ENCODE measurements at regions not wholly inside any gene's neighbourhood (a gene's known extent, or its start where the extent isn't known, plus 50 kb on each side); places are given as distances from the start of the nearest gene placed in this dataset.

DNA sequence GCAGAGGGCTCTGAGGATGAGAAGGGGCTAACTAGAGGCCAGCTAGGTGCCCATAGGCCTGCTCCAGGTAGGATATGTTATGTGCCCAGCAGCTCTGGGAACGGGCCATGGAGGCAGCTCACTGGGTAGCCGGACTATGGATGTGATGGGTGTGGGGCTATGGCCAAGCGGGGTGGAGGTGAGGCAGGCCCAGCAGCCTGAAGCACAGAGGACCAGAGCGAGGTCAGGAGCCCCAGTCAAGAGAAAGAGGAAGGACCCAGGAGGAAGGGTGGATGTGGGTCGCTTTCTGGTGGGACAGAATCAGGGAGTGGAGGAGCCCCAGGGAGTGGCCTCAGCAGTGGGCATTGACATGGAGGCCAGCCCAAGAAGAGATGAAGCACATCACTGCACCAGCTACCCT lies 117.9 kb upstream of the MLN start:
- no peak for DNase-seq

DNA sequence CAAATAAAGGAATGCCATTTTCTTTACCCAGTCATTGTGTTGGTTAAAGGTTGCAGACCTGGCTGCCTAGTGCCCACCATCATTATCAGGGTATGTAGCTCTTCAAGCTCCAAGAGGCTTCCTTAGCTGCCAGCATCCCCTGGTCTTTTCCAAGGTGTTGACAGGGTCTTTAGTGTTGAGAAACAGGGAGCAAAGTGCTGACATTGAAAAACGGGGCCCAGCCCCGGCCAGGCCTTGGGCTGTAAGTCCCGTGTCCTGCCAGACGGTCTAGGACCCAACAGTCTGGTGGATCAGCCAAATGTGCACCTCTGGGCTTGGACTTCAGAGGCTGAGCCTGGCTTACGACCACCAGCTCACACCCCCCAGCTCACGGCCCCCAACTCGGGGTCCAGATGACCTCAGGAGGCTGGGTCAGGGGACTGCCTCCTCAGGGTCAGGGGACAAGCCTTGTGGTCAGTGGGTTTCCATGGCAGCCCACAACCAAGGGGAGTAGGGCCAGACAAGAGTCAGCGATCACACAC lies 114.4 kb upstream of the MLN start:
- DNase-seq, result no peak

DNA sequence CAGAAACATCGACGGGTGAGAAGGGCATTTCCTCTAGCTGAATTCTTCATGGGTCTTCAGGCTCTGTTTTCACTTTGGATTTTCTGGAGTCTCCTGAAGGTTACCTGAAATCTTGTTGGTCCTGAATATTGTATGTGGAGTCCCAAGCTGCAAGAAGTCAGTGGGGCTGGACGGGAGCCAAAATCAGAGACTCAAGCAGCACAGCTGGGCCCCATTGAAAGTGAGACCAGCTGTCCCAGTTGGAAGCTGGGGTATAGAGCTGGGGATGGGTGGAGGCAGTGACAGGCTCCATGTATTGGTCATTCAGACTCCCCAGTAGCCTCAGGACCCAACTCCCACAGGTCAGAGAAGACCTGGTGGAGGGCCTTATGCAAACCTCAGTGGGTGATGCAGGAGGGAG lies 111.3 kb upstream of the MLN start:
- no peak for DNase-seq

DNA sequence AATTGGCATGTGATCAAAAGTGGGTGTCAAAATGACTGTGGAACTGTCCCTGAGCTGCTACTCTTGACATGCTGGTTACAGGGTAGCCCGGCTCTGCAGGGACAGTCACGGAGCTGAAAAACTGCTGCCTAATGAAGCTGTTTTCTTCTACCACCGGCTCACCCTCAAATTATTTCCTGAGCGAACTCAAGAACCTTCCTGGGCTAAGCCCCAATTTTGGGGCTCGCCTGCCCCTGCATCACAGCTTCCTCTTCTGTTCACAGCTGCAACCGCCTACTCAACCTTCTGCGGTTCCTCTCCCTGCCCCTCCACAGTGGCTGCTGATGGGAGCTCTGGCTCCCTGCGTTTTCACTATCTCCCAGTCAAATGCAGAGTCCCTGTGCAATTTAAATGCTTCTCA lies 110.8 kb upstream of the MLN start:
- no peak for DNase-seq

DNA sequence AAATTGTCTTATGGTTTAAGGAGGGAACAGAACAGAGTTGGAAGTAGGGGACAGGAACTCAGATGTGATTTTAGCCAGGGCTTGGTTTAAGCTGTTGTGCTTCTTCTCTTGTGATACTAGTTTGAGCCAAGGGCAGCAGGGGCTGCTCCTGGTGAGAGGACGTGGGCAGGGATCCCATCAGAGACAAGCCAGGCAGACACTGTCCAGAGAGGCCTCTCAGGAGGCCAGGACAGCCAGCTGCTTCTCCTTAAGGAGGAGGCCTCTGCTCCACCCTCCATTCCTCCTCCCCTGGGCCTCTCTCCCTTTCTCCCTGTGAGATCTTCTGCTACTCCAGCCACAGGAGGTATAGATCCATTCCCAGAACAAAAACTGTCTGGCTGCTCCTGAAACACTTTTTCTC lies 108.4 kb upstream of the MLN start:
- DNase-seq, result no peak

DNA sequence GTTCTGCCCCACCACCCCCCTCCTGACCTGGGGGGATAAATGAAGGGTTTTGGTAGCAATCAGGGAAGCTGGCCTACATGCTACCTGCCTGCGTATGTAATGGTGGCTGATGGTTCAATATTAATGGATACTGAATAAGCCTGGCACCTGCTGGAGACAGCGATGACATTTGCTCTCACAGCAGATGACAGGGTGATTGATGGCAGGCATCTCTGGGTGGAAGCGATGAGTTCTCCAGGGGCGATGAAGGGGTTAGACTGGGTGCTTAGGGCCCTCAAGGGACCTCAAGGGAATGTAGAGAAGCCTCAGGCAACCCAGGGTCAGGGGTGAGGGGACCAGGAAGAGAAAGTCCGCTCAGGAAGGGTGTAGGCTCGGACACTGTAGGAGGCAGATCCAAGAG lies 107.7 kb upstream of the MLN start:
- no peak for DNase-seq

DNA sequence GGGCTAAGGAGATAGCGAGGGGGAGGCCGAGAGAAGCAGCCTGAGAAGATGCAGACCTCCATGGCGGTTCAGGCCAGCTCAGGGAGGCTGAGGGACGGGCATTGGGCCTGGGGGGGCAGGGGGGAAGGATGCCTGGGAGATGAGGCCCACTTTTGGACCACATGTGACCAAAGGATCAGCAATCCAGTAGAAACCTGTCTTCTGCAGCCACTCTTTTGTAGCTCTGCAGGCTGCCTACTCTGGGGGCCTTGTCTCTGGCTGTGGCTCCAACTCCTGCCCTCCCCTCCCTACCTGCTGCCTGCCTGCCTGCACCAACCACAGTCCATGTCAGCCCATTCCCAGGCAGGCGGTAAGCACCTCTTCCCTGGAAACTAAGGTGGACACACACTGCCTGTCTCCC lies 106.8 kb upstream of the MLN start:
- DNase-seq, result no peak

DNA sequence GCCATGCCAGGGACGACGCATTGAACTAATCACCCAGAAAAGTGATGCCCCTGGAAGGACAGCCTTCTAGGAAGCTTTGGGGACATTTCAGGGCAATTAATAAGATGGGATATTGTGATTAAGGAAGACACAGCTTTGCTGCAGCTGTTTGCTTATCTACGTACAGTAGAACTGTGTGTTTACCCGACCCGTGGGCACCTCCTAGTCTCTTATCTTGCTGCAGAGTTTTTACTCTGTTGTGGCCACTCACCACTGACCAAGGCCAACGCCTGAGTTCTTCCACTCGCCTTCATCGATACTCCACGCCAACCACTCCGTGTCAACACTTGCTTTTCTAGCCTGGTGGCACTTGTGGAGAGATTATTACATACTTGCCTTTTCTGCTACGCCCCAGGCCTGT lies 105.9 kb upstream of the MLN start:
- no peak for DNase-seq

DNA sequence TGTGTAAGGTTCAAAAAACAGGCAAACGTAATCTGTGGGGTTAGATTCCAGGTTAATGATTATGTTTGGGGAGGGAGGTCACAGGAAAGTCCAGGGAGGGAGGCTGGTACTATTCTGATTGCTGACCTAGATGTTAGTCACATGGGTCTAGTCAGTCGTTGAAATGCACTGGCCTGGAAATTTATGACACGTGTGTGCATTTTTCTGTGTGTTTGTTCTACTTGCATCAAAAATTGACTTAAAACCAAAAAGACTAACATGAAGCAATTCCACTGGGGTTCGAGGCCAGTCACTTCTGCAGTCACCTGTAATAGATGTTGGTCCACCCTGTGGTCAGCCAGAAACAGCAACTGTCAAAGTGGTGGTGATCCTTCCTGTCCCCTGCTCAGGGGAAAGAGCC lies 104.2 kb upstream of the MLN start:
- DNase-seq, result no peak

DNA sequence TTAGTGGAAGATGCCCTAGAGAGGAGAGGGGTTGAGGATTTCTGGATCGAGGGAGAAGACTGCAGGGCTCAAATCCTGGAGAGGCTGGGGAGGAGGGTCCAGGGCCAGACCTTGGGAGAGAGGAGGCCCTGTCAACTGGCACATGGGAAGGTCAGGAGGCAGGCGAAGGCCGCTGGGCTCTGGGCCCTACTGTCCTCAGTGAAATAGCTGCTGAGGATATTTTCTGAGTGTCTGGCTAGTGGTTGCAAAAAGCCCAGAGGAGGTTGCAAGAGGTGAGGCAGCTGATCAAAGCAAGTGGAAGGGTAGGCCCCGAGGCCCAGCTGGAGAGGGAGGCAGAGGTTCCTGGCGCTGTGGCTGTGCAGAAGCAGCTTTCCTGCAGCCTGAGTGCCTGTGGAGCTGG lies 103.4 kb upstream of the MLN start:
- DNase-seq, result no peak

DNA sequence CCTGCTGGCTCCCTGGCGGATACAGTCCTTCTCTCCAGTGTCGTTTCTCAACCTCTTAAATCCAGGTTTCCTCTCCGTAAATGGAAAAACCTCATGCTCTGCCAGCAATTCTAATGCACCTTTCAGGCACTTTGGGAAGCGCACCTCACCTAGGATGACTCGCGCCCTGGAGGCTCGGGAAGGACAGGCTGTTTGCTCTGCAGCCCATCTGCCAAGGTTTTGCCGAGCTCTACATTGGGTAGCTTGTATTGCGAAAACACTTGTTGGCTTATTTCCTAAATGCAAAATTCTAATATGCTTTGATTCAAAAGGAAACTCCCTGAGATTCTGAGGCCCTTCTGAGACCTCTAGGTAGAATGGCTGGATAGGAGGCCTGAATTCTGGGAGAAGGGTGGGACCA lies 102.6 kb upstream of the MLN start:
- DNase-seq, result no peak

DNA sequence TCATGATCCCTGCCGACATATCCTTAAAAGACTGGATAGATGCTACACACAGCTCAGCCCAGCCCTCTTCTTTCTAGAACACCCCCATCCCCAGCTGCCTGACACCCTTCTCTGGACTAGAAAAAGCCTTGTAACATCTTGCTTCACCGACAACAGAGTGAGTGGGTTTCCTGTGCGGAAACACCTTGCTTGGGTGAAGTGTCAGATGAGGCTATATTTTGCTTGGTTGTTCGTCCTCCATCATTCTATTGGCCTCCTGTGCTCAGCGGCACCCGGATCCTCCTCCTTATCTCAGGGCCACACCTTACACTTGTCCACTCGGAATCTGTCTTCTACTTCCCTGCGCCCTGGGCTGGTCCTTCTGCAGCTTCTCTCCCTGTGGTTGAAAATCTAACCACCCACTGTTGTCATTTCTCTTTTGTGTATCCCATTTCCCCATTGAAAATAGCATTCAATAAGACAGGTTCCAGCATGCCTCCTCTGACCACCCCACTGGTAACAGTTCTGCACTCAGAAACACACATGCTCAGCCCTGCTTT lies 101.3 kb upstream of the MLN start:
- DNase-seq, result no peak

DNA sequence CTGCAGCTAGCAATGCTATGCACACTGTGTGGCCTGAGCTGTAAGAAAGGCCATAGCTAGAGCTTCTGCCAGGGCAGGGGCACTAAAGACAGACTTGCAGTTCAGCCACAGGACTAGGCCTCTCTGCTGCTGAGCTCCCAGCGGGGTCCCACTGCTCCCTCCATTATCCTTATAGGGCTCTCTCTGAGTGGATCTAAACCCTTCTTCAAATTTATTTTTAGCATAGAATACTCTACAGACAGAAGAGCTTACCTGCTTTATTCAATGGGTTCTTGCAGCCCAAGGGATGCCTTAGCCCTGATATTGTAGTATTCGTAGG lies 100.9 kb upstream of the MLN start:
- no peak for DNase-seq

DNA sequence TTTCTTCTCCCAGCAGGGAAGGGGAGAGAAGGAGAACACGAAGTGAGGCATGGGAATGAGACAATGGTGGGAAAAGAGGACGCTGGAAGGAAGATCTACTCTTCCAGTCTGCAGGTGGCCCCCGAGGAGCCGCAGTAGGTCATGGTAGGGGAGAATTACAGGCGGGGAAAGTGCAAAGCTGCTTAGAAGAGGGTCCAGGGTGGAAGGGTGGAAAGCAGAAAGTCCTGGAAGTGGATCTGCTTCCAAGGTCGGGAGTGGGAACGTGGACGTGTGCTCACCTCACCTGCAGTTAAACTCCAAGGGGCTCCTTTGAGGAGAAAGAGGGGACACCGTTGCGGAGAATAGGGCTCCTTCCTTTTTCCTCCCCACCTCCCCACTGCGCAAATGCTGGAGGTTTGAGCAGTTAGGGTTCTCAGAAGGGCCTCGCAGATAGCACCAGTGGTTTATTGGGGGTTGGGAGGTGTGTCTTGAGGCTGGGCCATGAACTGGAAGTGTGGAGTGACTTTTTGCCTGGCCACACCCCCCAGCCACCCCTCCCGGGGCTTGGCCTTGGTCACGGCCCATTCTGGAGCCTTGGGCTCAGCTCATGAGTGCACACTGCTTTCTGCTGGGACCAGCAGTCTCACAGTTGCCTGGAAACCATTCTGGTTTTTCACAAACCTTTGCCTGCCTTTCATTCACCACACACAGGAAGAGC lies 100.4 kb upstream of the MLN start:
- DNase-seq, result no peak

DNA sequence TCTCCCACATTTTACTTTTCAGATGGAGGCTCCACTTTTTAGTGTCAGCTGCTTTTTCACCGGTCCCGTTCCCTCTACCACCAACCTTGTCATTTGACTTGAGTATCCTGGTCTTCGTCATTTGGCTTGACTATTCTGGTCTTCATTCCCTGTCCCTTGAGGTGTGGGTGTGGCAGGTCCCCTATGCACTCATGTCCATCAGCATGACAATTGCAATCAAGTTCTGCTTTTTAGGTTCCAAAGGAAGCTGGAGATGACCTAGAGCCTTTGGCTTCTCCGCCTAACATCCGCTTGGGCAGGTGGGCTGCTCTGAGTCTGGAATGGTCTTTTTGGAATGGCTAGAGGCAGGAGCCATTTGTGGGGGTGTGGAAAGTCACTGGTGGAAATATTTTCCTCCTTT lies 99.8 kb upstream of the MLN start:
- no peak for DNase-seq

DNA sequence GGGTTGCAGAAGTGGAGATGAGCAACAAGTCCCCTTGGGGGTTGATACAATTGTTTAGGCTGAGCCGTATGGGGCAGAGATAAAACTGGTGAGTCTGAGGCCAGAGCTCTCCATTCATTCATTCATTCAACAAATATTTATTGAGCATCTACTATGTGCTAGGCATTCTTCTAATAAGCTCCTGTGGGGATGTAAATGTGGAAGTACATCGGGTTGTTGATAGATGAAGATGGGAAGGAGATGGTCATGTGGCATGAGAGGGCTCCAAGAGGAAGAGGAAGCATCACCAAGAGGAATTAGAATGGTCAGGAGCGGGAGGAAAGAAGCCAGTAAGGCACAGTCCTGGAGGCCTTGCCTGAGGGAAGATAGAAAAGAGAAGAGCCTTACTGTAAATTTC lies 98.7 kb upstream of the MLN start:
- no peak for DNase-seq

DNA sequence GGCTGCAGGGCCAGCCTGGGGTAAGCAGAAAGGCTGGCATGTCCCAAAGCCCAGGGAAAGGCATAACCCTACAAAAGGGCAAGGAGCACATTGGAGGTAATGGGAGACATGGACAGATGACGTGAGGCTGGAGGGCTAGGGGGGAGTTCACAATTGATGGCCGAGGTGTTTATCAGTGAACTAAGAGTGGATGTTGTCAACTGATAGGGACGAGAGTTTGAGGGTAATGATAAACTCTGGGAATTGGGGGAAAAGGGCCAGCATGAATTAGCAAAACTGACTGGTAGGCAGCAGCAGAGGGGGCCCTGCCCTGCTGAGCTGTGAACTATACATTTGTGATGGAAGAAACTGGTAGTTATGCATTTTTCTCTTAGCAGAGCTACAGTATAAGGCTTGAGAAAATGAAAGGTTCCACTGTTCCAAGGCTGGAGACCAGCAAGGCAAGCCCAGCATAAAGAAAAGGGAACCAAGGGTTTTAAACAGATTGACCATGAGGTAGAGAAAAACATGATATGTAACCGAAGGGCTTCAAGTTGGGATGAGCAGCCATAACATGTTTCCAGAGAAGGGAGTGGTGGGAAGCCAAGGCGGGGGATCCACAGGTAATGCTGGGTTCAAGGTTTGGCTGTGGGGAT lies 98.1 kb upstream of the MLN start:
- DNase-seq, result no peak

DNA sequence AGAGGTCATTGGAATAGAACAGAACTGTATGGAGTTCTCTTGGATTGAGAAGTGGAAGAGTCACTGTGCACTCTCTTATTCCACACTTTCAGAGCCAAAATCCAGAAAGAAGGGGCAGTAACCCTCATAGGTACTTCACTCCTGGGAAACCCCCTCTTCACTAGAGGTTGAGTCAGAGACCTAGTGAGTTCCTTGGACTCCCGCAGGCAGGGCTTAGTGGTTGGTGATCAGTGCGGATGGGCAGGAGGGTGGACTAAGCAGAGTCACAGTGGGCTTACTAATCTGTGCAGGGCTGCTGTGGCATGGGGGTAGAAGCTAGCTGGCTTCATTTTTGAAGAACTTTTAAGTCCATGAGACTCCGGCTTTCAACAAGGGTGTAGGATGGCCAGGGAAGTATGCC lies 95.0 kb upstream of the MLN start:
- no peak for DNase-seq

DNA sequence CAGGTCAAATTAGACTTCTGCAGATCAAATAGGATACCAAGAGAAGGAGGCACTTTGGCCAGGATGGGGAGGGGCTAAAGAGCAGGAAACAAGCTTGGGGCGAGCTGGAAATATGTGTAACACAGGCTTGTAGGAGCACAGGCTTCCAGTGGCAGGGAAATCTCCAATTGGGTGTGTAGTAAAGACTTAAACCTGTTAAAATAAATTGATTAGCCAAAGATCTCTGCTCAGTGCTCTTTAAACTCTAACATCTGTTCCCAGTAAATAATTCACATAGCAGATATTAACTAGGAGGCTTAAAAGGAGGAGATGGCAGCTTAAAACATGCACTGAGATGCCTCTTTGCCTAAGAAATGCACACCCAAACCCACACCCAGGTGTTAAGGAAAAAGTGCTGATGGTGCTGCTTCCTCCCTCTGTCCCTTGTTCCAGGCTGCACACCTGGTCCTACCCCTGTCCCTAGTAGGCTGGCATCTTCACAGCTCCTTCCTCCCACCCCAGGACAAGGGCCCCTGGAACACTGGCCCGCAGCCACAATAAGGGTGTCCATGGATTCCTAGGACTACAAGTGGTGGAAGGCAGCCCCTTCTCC lies 93.5 kb upstream of the MLN start:
- no peak for DNase-seq

DNA sequence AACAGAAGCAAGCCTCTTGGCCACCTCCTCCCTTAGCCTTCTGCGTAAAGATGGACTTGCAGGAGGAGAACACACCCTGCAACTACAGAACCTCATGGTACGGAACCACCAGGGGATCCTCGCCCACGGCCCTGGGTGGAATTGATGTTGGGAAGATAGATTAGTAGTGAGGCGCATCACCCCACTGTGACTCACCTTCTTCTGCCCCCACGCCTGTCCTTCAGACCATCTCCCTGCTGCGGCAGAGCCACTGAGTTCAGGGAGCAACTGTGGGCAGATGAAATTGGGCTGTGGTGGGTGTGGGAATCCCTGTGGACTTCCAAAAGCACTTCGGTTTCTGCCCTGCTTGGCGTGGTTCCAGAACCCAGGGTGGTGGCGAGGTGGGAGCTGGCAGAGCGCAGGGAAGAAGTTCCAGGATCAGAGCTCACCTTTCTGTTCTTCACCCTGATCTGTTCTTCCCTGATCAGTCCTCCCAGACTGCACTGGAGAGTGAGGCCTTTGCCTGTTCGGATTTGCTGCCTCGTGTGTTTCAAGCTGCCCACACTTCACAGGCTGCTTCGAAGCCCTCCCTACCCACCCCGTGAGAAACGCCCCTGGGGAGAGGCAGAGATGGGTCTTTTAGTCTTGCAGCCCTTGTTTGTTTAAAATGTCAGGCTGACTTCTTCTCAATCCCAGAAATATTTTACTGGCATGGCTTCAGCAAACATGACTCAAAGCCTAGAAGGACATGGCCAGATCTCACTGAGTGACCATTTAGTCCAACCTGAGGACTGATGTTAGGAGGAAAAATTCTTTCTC lies 92.8 kb upstream of the MLN start:
- DNase-seq, result no peak

DNA sequence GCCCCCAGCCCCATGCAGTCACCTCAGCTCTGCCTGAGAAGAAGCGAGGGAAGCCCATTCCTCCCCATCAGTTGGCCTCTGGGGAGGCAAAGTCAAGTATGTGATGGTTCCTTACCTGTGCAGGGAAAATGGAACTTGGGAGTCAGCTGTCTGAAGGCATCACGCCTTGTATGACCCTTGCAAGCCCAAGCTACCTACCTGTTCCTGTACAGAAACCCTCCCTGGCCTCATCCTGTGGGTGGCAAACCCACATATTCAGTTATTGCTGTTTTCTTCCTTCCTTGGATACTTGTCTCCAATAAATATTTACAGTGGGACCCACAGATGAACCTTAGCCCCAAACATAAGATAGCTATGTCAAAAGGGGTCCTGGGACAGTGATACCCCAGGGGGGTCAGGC lies 92.2 kb upstream of the MLN start:
- no peak for DNase-seq

DNA sequence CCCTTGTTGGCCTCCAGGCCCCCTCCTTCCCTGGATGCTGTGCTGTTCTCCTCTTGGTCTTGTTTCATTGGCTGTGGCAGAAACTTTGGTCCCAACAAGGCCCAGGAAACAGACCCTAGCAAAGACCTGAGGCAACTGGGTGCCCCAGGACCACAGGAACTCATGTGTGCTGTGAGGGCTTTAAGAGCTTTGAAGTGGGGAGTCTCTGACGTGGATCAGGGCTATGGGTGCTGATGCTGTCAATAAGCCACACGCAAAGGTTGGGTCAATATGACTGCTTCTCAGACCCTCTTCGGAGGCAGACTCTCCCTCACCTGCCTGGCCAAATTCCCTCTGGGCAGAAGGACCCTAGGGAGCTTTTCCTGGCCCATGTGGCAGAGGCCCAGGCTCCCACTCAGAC lies 91.5 kb upstream of the MLN start:
- DNase-seq, result no peak

DNA sequence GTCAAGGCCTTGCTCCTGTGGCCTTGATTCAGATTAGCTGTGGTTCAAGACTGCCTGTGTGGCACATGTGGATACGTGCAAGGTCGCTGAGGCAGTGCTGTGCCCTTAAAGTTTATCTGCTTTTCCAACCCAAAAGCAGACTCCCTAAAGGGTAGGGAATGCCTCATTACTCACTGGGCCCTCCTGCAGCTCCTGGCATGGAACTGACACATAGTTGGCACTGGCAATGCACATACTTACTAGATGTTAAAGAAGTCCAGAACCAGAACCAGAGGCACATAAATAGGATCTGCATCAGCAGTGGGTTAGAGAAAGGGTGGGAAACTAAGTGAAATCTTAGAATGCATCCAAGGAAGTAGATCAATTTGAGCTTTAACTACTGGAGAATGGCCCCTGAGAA lies 90.6 kb upstream of the MLN start:
- no peak for DNase-seq
